22Rv1 (cell line): ENCODE measurements at regions not wholly inside any gene's neighbourhood (a gene's known extent, or its start where the extent isn't known, plus 50 kb on each side); places are given as distances from the start of the nearest gene placed in this dataset.

Source experiments
- H3K27ac ChIP-seq: fragments of 450-650 bp; 2 replicates; pipeline ENCODE4 v1.5.1; 2017
- CTCF ChIP-seq: fragments of 450-650 bp; IDR thresholded peaks from 2 replicates; pipeline ENCODE4 v1.5.1; 2017; ENCODE audit warnings: mild to moderate bottlenecking
- ZFX ChIP-seq: fragments of 450-650 bp; IDR thresholded peaks from 2 replicates; pipeline ENCODE4 v1.6.1; 2017; ENCODE audit warnings: antibody characterized with exemption, borderline replicate concordance

DNA sequence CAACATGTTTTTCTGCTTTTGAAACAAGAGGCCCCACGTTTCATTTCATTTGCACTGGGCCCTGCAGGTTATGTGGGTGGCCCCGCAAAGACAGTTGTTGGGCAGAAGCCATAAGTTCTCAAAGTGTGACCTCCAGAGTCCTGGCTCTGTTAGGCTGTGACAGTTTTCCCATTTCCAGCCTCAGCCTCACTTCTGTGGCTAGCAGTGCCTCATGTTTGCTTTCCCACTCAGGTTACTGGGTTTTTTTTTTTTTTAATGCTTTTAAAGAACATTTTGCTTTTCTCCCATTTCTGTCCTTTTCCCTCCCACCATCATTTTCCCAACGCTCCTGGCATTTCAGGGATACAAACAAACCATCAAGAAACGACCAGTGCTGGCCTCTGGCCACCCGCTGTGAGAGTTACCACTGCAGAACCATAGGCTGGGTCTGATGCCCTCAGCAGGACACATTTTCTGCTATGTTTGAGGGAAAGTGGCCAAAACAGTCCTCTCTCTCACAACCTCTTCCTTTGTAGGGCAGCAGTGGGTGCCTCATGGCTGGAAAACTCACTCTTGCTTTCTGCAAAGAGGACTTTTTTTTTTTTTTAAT is 159.0 kb upstream of the MPHOSPH6 start:
- H3K27ac ChIP-seq, result no peak overlapping the region
- no peak for TF ChIP-seq ZFX
- no peak for TF ChIP-seq CTCF

- TF ChIP-seq ZFX, result no peak
- TF ChIP-seq CTCF, result no peak
- no peak overlapping the region for H3K27ac ChIP-seq
Measured at GRCh38 chr16:82323171-82323570, 153.1 kb upstream of the MPHOSPH6 start.

- H3K27ac ChIP-seq, result no peak overlapping the region
- TF ChIP-seq ZFX (no peak), CTCF (no peak)
Measured at GRCh38 chr16:82322177-82322576, 152.2 kb upstream of the MPHOSPH6 start.

- no peak overlapping the region for H3K27ac ChIP-seq
- TF ChIP-seq CTCF (no peak), ZFX (no peak)
Measured at GRCh38 chr16:82319038-82319437, 149.0 kb upstream of the MPHOSPH6 start.

DNA sequence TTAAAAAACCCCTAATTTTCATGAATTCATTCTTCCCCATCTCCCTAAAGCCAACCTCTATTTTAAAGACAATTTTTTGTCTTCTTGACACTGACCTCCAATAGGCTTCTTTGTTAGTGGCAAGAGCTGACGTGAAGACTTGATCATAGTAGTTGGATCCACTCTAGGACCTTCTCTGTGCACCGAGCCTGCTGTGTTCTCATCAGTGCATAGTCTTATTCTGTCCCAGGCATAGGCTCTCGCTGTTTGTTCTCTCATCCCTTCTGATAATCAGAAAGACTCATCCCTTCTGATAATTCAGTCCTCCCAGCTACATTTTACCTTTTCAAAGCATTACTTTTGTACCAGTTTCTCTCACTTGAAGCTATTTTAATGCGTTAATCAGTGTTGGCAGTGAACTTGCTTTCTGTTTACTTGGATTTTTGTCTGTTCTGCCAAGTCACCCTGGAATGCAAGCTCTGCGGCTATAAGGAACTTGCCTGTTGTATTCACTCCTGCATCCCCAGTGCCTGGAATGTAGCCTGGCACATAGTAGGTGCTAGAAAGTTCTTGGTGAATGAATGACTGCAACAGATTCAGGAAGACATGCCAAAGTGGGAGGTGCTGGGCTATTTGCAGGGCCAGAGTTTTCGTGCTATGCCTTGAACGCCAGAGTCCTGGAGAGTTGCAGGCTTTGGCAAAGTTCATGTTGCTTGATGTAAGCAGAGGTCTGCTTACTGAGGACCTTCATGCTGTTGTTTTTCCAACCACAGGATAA is 147.6 kb upstream of the MPHOSPH6 start:
- no peak for TF ChIP-seq ZFX
- TF ChIP-seq CTCF, result no peak
- H3K27ac ChIP-seq, result no peak overlapping the region

DNA sequence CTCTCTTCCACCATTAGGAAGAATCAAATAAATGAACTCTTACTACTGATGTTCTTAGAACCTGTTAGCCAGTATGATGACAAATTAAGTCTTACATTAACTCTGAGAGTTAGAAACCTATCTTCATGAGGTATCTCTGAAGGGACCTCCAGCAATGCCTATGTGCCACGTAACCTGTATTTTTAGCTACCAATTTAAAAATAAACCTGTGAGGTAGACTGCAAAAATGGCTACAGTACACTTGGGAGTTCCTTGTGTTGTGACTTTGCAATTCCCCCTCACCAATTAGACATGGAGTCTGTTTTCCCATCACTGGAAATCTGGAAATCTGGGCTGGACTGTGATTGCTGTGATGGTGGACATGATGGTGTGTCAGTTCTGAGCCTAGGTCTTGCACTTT is 143.7 kb upstream of the MPHOSPH6 start:
- TF ChIP-seq CTCF (no peak), ZFX (no peak)
- H3K27ac ChIP-seq, result no peak overlapping the region

DNA sequence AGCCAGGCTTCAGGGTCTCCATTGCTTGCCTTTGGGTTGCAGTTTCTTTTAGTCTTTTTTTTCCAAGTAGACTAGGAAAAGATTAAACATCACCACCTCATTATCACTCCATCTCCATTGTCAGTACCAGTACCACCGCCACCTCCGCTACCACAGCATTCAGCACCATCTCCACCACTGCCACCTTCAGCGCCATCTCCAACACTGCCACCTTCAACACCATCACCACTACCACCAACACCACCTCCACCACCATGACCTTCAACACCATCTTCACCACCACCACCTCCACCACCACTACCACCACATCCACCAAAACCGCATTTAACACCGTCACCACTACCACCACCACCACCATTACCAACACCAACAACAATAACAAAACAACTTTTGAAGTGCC is 141.5 kb upstream of the MPHOSPH6 start:
- TF ChIP-seq ZFX, result no peak

GRCh38 chr16:82302042-82302727 is 132.2 kb upstream of the MPHOSPH6 start:
- H3K27ac ChIP-seq, result no peak overlapping the region
- TF ChIP-seq CTCF, result no peak
- no peak for TF ChIP-seq ZFX

More for the DNA sequence above, 141.5 kb upstream of the MPHOSPH6 start:
- H3K27ac ChIP-seq, result no peak overlapping the region
